Erythroblast (primary cell): ENCODE measurements at regions not wholly inside any gene's neighbourhood (a gene's known extent, or its start where the extent isn't known, plus 50 kb on each side); places are given as distances from the start of the nearest gene placed in this dataset.

Experiments
- GATA1 ChIP-seq: IDR thresholded peaks from 2 replicates; pipeline ENCODE4 v1.6.1; 2011; ENCODE audit warnings: low read depth, mild to moderate bottlenecking, control low read depth, low read length, moderate library complexity
- POLR2A ChIP-seq: IDR thresholded peaks from 2 replicates; pipeline ENCODE4 v1.6.1; 2011; ENCODE audit warnings: mild to moderate bottlenecking, low read length

DNA sequence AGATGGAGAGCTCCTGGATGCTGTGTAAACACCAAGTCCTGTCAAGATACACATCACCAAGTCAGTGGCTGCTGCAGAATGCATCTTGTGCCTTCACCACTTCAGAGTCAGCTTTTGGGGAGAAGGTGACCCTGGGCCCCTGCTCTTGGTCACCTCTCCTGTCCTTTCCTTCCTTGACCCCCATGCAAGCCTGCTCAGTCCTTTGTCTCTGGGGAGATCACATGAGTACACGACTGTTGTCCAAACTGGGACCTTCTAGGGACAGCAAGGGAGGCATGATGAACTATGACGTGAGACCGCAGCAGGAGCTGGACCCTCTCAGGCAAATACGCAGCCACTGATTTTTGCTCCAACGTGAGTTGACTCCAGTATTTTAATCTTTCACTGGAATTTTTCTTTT is 706.9 kb upstream of the ID2 start:
- no peak for TF ChIP-seq POLR2A
- no peak for TF ChIP-seq GATA1
